Endothelial cell of umbilical vein (primary cell): ENCODE measurements at regions not wholly inside any gene's neighbourhood (a gene's known extent, or its start where the extent isn't known, plus 50 kb on each side); places are given as distances from the start of the nearest gene placed in this dataset.

ENCODE experiments used
- BruUV-seq: library from RNA; stranded (reverse); fragments of 400-500 nt; replicated peaks from 2 replicates; lab custom pipeline; 2021; lab: Mats Ljungman, UMichigan
- CTCF ChIA-PET: fragments of 300-600, 350-600 bp; sonication (Branson Sonifier 250); formaldehyde crosslinking; loops from one replicate; lab custom pipeline; 2021; ENCODE audit warnings: antibody characterized with exemption, inconsistent platforms; lab: Charles Lee
- POLR2A ChIA-PET: fragments of 300-600, 350-600 bp; sonication (Branson Sonifier 250); formaldehyde crosslinking; loops from one replicate; lab custom pipeline; 2021; ENCODE audit warnings: antibody characterized with exemption, inconsistent platforms; lab: Charles Lee
- DNase-seq: peaks from one replicate; pipeline ENCODE4 v3.0.0-alpha.2; 2011; ENCODE audit warnings: low read depth, low spot score
- FAIRE-seq: peaks from 2 replicates; lab custom pipeline; 2011; peaks lifted over from hg19 to GRCh38; lab: Jason Lieb, UNC
- H2AFZ ChIP-seq: 2 replicates; pipeline ENCODE4 v1.6.0; 2012; ENCODE audit warnings: low read depth, low read length, control low read depth, inconsistent platforms
- H3K27ac ChIP-seq: 2 replicates; pipeline ENCODE4 v1.5.1; 2011; ENCODE audit warnings: low read depth, mild to moderate bottlenecking, control low read depth, low read length, moderate library complexity; ENCODE audit not compliant: insufficient read depth
- H3K27me3 ChIP-seq, 2 experiments: 2 replicates each; pipeline versions ENCODE4 v1.6.0 to v1.6.1; 2011; ENCODE audit warnings: low read length in 2 of 2, mixed read lengths in 1 of 2; ENCODE audit not compliant: control insufficient read depth in 2 of 2, insufficient read depth in 2 of 2
- H3K36me3 ChIP-seq, 2 experiments: 2 replicates in 1 of 2; 3 replicates in 1 of 2; pipeline ENCODE4 v1.5.1; 2011; ENCODE audit warnings: low read length in 2 of 2, mild to moderate bottlenecking in 1 of 2, moderate library complexity in 1 of 2; ENCODE audit not compliant: control insufficient read depth in 2 of 2, insufficient read depth in 2 of 2; ENCODE audit errors: extremely low read depth in 1 of 2
- H3K4me1 ChIP-seq: 3 replicates; pipeline ENCODE4 v1.5.1; 2011; ENCODE audit warnings: mild to moderate bottlenecking, low read length; ENCODE audit not compliant: control insufficient read depth, insufficient read depth; ENCODE audit errors: extremely low read depth
- H3K4me2 ChIP-seq: 2 replicates; pipeline ENCODE4 v1.6.1; 2011; ENCODE audit warnings: low read length, control low read depth, mixed read lengths; ENCODE audit not compliant: insufficient read depth
- H3K4me3 ChIP-seq, 3 experiments: fragments of 200-600 bp in 1 of 3; sonication (generic), shearing (Covaris generic) in 1 of 3; replicated peaks in 1 of 3; 2 replicates each; pipeline ENCODE4 v1.5.1; 2011 to 2016; ENCODE audit warnings: control low read depth in 3 of 3, low read length in 3 of 3, mild to moderate bottlenecking in 2 of 3, inconsistent platforms in 1 of 3, low read depth in 1 of 3, moderate library complexity in 1 of 3; ENCODE audit not compliant: insufficient read depth in 1 of 3
- H3K79me2 ChIP-seq: 2 replicates; pipeline ENCODE4 v1.6.0; 2012; ENCODE audit warnings: low read length, inconsistent platforms; ENCODE audit not compliant: control insufficient read depth, insufficient read depth
- H3K9ac ChIP-seq: replicated peaks from 2 replicates; pipeline ENCODE3; 2011; ENCODE audit warnings: low read length, control low read depth; ENCODE audit not compliant: insufficient read depth; ENCODE audit errors: extremely low read depth
- H3K9me1 ChIP-seq: replicated peaks from 3 replicates; pipeline ENCODE4 v1.6.0; 2011; ENCODE audit warnings: mild to moderate bottlenecking, low read length; ENCODE audit not compliant: control insufficient read depth, insufficient read depth; ENCODE audit errors: extremely low read depth
- H3K9me3 ChIP-seq: replicated peaks from 2 replicates; pipeline ENCODE4 v1.5.1; 2012; ENCODE audit warnings: low read length, inconsistent platforms; ENCODE audit not compliant: control insufficient read depth, insufficient read depth
- H4K20me1 ChIP-seq: replicated peaks from 2 replicates; pipeline ENCODE3; 2011; ENCODE audit warnings: mild to moderate bottlenecking, low read length; ENCODE audit not compliant: control insufficient read depth, insufficient read depth; ENCODE audit errors: extremely low read depth
- CTCF ChIP-seq, 2 donors: IDR thresholded peaks; 1 replicate in 1 of 2; 2 replicates in 1 of 2; pipeline ENCODE4 v1.5.1; 2011; ENCODE audit warnings: low read length in 2 of 2, mild to moderate bottlenecking in 2 of 2, moderate library complexity in 2 of 2, control low read depth in 1 of 2, inconsistent platforms in 1 of 2, low read depth in 1 of 2; ENCODE audit not compliant: insufficient read depth in 1 of 2; ENCODE audit errors: extremely low read depth in 1 of 2
- EZH2 ChIP-seq: IDR thresholded peaks from 2 replicates; pipeline ENCODE4 v1.6.1; 2012; ENCODE audit warnings: borderline replicate concordance, low read depth, mild to moderate bottlenecking, moderate library complexity, low read length, inconsistent platforms; ENCODE audit not compliant: severe bottlenecking
- FOS ChIP-seq: IDR thresholded peaks from 2 replicates; pipeline ENCODE4 v1.6.1; 2011; ENCODE audit warnings: mild to moderate bottlenecking, low read length, moderate library complexity, borderline replicate concordance; ENCODE audit not compliant: insufficient read depth
- GATA2 ChIP-seq: IDR thresholded peaks from 2 replicates; pipeline ENCODE4 v1.7.0; 2011; ENCODE audit warnings: low read depth, mild to moderate bottlenecking, moderate library complexity, mixed read lengths, low read length; ENCODE audit not compliant: insufficient read length, insufficient read depth
- JUN ChIP-seq: IDR thresholded peaks from 2 replicates; pipeline ENCODE4 v1.6.1; 2011; ENCODE audit warnings: borderline replicate concordance, low read depth; ENCODE audit not compliant: insufficient read length, insufficient read depth
- MYC ChIP-seq: IDR thresholded peaks from one replicate; pipeline ENCODE4 v1.6.1; 2011; ENCODE audit warnings: mild to moderate bottlenecking, low read depth, low read length
- POLR2A ChIP-seq: IDR thresholded peaks from 2 replicates; pipeline ENCODE4 v1.6.1; 2012; ENCODE audit warnings: low read depth, mild to moderate bottlenecking, control low read depth, low read length
- POLR2AphosphoS5 ChIP-seq: IDR thresholded peaks from 2 replicates; pipeline ENCODE4 v1.6.1; 2012; ENCODE audit warnings: low read depth, mild to moderate bottlenecking, control low read depth, low read length, moderate library complexity; ENCODE audit not compliant: insufficient read depth
- dilution Hi-C: fragments of 300-500 bp; cut with MboI; formaldehyde crosslinking; loops from one replicate; pipeline ENCODE4 v1.15.0; 2019; ENCODE audit warnings: low sequenced_read_pairs; ENCODE audit not compliant: extremely low pct_ligation_motif_present
- intact Hi-C: fragments of 100-400 bp; cut with micrococcal nuclease; formaldehyde crosslinking; loops from one replicate; pipeline ENCODE4 v1.10.0; 2022
- TF ChIP-seq, protein P1 (sequence below): IDR thresholded peaks from 2 replicates; pipeline ENCODE4 v1.6.1; 2011; ENCODE audit not compliant: insufficient read depth, insufficient read length

DNA sequence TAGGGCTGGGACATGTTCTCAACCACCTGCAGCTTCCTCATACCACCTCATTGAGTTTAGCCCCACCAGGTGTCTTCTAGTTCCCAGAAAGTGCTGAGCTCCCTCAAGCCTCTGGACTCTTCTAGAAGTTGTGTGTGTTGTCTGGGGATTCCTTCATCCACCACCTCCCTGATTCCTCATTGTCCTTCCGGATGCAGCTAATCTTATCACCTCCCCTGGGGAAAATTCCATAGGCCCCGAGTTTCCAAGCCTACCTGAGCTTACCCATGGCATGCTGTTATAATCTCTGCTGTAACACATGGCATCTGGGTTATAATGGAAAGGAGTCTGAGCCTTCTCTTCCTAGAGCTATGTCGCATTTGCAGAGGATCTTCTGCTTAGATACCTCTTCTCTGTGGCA lies 243.5 kb upstream of the SDK2 start:
- Histone ChIP-seq H3K9me1 (no peaks in the 10 kb centered on the region), H3K4me1 (no peaks in the 10 kb centered on the region), H4K20me1 (no peaks in the 10 kb centered on the region), H3K27me3 (no peaks in the 10 kb centered on the region), H3K36me3 (no peaks in the 10 kb centered on the region), H3K27ac (no peak overlapping the region), H3K4me3 (no peak overlapping the region), H3K9ac (no peak overlapping the region), H3K79me2 (no peaks in the 10 kb centered on the region), H3K9me3 (no peaks in the 10 kb centered on the region), H3K4me2 (no peak overlapping the region), H2AFZ (no peak overlapping the region)
- TF ChIP-seq, protein P1, sequence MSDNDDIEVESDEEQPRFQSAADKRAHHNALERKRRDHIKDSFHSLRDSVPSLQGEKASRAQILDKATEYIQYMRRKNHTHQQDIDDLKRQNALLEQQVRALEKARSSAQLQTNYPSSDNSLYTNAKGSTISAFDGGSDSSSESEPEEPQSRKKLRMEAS: no peak
- TF ChIP-seq MYC (no peak), POLR2A (no peak), GATA2 (no peak), FOS (no peak), JUN (no peak), EZH2 (no peak), POLR2AphosphoS5 (no peak)
- CTCF ChIA-PET: no interaction called here
- intact Hi-C loops (no loop called here), dilution Hi-C loops (no loop called here)
- BruUV-seq: no TSS peak
- POLR2A ChIA-PET: no interaction called here
- FAIRE-seq (no peak), DNase-seq (no peak)

DNA sequence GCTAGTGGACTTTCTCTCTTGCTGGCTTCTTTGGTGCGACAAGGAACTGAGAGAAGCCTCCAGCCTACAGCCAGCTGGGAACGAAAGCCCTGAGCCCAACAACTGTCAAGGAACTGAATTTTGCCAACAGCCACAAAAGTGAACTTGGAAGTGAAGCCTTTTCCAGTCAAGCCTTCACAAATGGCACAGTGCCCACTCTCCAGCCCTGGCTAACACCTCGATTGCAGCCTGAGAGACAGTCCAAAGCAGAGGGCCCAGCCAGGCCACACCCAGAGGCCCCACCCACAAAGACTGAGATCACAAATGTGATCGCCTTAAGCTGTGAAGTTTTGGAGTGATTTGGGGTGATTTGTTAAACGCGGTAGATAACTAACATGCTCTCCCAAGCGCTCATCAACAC lies 244.6 kb upstream of the SDK2 start:
- dilution Hi-C loops (no loop called here), intact Hi-C loops (no loop called here)
- Histone ChIP-seq H2AFZ (no peak overlapping the region), H3K9me1 (no peaks in the 10 kb centered on the region), H3K4me1 (no peaks in the 10 kb centered on the region), H3K36me3 (no peaks in the 10 kb centered on the region), H3K9me3 (no peaks in the 10 kb centered on the region), H3K27me3 (no peaks in the 10 kb centered on the region), H3K4me3 (no peak overlapping the region), H3K27ac (no peak overlapping the region), H3K9ac (no peak overlapping the region), H3K4me2 (no peak overlapping the region), H3K79me2 (no peaks in the 10 kb centered on the region), H4K20me1 (no peaks in the 10 kb centered on the region)
- CTCF ChIA-PET: no interaction called here
- DNase-seq: no peak
- FAIRE-seq: no peak
- POLR2A ChIA-PET: no interaction called here
- BruUV-seq: no TSS peak
- TF ChIP-seq, protein P1: no peak
- TF ChIP-seq POLR2AphosphoS5: no peak
- TF ChIP-seq MYC: no peak
- TF ChIP-seq CTCF (IDR thresholded peaks at IDR 0.05; ENCODE audit: extremely low read depth in 1 of 2, insufficient read depth in 1 of 2, low read depth in 1 of 2, low read length in 2 of 2): no peak
- no peak for TF ChIP-seq GATA2
- TF ChIP-seq POLR2A: no peak
- no peak for TF ChIP-seq JUN
- no peak for TF ChIP-seq FOS
- TF ChIP-seq EZH2: no peak
